GM18873 (cell line): ENCODE measurements at regions not wholly inside any gene's neighbourhood (a gene's known extent, or its start where the extent isn't known, plus 50 kb on each side); places are given as distances from the start of the nearest gene placed in this dataset.

ENCODE experiments used
- ATAC-seq: cut with Tn5 transposase; IDR thresholded peaks from one replicate; pipeline ENCODE4 v1.9.1; 2021; ENCODE audit warnings: mild to moderate bottlenecking, moderate library complexity, moderate number of reproducible peaks; ENCODE audit not compliant: unreplicated experiment, low FRiP score

GRCh38 chr5:3654515-3654914, 58.9 kb downstream of the IRX1 start:
- ATAC-seq: no peak

GRCh38 chr5:3656803-3657202, 61.2 kb downstream of the IRX1 start:
- ATAC-seq: no peak

GRCh38 chr5:3657364-3658022, 61.9 kb downstream of the IRX1 start:
- no peak for ATAC-seq

- ATAC-seq: no peak
These were observed 63.3 kb downstream of the IRX1 start for GRCh38 chr5:3658929-3659328.

- ATAC-seq: no peak
These were observed 64.3 kb downstream of the IRX1 start for GRCh38 chr5:3659907-3660306.

GRCh38 chr5:3660630-3661029, 65.0 kb downstream of the IRX1 start:
- no peak for ATAC-seq

- no peak for ATAC-seq
These were observed 66.2 kb downstream of the IRX1 start for GRCh38 chr5:3661755-3662296.

GRCh38 chr5:3662344-3662743, 66.7 kb downstream of the IRX1 start:
- ATAC-seq: no peak

GRCh38 chr5:3671337-3671736, 75.7 kb downstream of the IRX1 start:
- ATAC-seq: no peak

GRCh38 chr5:3678801-3679200, 83.2 kb downstream of the IRX1 start:
- ATAC-seq: no peak

GRCh38 chr5:3680821-3681220, 85.2 kb downstream of the IRX1 start:
- no peak for ATAC-seq

- ATAC-seq: no peak
These were observed 88.5 kb downstream of the IRX1 start for GRCh38 chr5:3684118-3684517.

GRCh38 chr5:3684771-3685354, 89.2 kb downstream of the IRX1 start:
- ATAC-seq: no peak

- no peak for ATAC-seq
These were observed 99.2 kb downstream of the IRX1 start for GRCh38 chr5:3694819-3695218.

GRCh38 chr5:3695818-3696217, 100.2 kb downstream of the IRX1 start:
- no peak for ATAC-seq

GRCh38 chr5:3698412-3698811, 102.8 kb downstream of the IRX1 start:
- ATAC-seq: no peak

- ATAC-seq: no peak
These were observed 106.1 kb downstream of the IRX1 start for GRCh38 chr5:3701694-3702093.

GRCh38 chr5:3704661-3705060, 109.0 kb downstream of the IRX1 start:
- ATAC-seq: no peak

GRCh38 chr5:3709068-3709716, 113.6 kb downstream of the IRX1 start:
- no peak for ATAC-seq

- ATAC-seq: no peak
These were observed 114.2 kb downstream of the IRX1 start for GRCh38 chr5:3709717-3710348.

- ATAC-seq: no peak
These were observed 119.4 kb downstream of the IRX1 start for GRCh38 chr5:3715062-3715461.
